ENCODE measurements at regions not wholly inside any gene's neighbourhood (a gene's known extent, or its start where the extent isn't known, plus 50 kb on each side); places are given as distances from the start of the nearest gene placed in this dataset.

DNA sequence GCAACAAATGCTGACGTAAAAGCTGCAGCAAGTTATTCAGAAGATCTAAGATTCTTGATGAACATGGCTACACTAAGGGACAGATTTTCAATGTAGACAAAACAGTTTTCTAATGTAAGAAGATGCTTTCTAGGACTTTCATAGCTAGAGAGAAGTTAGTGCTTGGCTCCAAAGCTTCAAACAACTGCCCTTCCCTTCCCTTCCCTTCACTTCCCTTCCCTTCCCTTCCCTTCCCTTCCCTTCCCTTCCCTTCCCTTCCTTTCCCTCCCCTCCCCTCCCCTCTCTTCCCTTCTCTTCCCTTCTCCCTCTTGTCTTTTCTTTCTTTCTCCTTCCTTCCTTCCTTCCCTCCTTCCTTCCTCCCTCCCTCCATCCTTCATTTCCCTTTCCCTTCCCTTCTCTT is 365.3 kb upstream of the ADGRL4 start:
- no peak for DNase-seq (ENCODE audit: low read depth in 3 of 3, low spot score in 2 of 3)

- no peak for DNase-seq (ENCODE audit: low read depth in 3 of 3, low spot score in 2 of 3)
These were observed 362.6 kb upstream of the ADGRL4 start for GRCh38 chr1:79369091-79369490.

- DNase-seq (ENCODE audit: low read depth in 3 of 3, low spot score in 2 of 3), result no peak
These were observed 358.4 kb upstream of the ADGRL4 start for GRCh38 chr1:79364896-79365295.

- no peak for DNase-seq (ENCODE audit: low read depth in 3 of 3, low spot score in 2 of 3)
These were observed 356.9 kb upstream of the ADGRL4 start for GRCh38 chr1:79363430-79363829.

GRCh38 chr1:79362470-79362869 is 355.9 kb upstream of the ADGRL4 start:
- no peak for DNase-seq (ENCODE audit: low read depth in 3 of 3, low spot score in 2 of 3)

DNA sequence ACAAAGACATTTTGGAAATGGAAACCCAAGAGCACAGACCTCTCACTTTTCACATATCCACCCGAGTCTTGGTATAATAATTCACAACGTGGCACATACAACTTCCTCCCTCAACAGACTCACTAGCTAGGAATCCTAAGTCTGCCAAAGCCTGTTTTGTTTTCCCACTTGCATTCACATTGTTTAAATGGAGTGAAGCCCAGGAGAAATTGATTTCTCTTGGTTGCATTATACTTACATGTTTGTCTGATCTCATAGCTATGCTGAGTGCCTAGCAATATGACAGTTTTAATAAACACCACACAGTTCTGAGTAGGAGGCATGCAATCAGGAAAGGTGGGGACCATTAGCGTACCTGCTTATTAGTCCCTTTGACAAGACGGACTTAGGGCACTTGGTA is 348.6 kb upstream of the ADGRL4 start:
- no peak for DNase-seq (ENCODE audit: low read depth in 3 of 3, low spot score in 2 of 3)

DNA sequence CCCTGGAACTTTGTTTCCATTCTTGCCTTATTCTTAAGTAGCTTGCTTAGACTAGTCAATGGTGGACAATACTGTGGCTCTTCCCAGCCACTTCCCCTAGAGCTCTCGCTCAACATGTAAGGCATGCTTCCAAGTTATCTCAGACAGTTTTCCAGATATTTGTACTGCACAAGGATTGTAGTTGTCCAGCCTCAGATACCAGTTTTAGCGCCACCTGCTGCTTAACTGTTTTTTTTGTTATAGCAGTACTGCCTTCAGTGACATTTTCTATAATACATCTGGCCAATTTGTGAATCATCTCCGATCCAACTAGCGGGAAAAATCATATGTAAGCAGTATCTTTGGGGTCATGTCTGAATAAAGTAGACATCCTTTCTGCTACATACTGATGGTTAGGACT is 346.7 kb upstream of the ADGRL4 start:
- DNase-seq (ENCODE audit: low read depth in 3 of 3, low spot score in 2 of 3), result peak in 1 of 3 donors; percentile 7

- DNase-seq (ENCODE audit: low read depth in 3 of 3, low spot score in 2 of 3), result no peak
These were observed 320.3 kb upstream of the ADGRL4 start for GRCh38 chr1:79326875-79327274.

GRCh38 chr1:79325705-79326104 is 319.2 kb upstream of the ADGRL4 start:
- DNase-seq (ENCODE audit: low read depth in 3 of 3, low spot score in 2 of 3), result no peak

DNA sequence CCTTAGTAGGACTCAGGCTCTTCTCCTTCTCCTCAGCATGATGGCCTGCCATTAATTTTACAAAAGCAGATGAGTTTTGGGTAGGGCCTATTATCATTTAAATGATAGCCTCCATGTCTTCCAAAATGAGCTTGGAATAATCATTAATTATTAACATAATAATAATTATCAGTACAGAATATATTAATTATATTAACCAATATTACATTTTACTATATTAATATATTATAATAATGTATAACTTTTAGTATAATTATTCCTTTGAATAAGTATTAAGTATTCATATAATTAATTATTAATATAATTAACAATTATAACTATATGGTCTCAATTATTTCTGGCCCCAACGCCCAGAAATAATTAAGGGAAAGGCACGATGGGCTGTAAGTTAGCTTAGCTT is 318.6 kb upstream of the ADGRL4 start:
- DNase-seq (ENCODE audit: low read depth in 3 of 3, low spot score in 2 of 3), result no peak

DNA sequence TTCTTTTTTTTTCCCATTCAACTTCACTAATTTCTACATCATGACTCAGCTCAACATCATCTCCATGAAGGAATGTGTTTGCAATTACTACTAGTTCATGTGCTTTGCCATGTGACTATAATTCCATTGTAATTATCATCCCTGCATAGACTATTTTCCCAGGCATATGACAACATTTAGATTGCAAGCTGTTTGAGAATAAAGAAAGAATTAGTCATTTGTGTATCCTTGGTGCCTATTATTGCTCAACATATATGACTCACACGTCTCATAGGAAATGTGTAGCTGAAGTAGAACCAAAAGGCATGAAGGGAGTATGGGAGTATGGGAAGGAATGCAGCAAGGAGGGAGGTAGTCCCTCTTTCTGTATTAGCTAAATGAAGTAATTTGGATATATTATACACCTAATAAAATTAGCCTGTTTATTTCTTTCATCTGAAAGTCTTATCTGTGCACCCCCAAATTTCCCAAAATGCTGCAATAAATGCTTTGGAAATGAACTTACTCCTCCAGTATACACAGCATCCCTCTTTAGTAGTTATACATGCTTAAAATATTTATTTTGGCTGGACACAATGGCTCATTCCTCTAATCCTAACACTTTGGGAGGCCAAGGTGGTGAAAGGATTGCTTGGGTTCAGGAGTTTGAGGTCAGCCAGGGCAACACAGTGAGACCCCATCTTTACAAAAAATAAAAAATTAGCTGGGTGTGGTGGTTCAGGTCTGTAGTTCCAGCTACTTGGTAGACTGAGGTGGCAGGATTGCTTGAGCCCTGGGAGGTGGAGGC is 316.9 kb upstream of the ADGRL4 start:
- DNase-seq (ENCODE audit: low read depth in 3 of 3, low spot score in 2 of 3), result no peak

GRCh38 chr1:79322511-79323027 is 316.0 kb upstream of the ADGRL4 start:
- DNase-seq (ENCODE audit: low read depth in 3 of 3, low spot score in 2 of 3), result no peak

GRCh38 chr1:79312438-79312837 is 305.9 kb upstream of the ADGRL4 start:
- DNase-seq (ENCODE audit: low read depth in 3 of 3, low spot score in 2 of 3), result no peak

DNA sequence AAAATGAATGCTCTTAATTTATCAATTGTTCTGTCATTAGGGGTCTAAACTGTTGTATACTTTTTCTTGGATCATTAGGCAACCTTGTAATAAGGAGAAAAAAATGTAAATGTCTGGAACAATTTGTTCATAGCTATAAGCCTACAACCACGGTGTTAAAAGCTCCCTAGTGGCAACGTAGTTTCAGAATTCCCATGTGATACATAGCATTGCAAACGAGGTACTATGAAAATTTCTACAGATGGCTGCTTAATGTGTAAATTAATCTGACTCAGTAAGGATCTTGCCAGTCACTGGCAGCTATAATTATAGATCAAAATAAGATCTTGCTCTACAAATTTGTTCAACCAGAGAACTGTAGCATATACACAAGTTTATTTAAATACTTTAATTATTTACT is 304.1 kb upstream of the ADGRL4 start:
- no peak for DNase-seq (ENCODE audit: low read depth in 3 of 3, low spot score in 2 of 3)

GRCh38 chr1:79304131-79304530 is 297.6 kb upstream of the ADGRL4 start:
- no peak for DNase-seq (ENCODE audit: low read depth in 3 of 3, low spot score in 2 of 3)

- DNase-seq (ENCODE audit: low read depth in 3 of 3, low spot score in 2 of 3), result no peak
These were observed 296.5 kb upstream of the ADGRL4 start for GRCh38 chr1:79303040-79303439.

DNA sequence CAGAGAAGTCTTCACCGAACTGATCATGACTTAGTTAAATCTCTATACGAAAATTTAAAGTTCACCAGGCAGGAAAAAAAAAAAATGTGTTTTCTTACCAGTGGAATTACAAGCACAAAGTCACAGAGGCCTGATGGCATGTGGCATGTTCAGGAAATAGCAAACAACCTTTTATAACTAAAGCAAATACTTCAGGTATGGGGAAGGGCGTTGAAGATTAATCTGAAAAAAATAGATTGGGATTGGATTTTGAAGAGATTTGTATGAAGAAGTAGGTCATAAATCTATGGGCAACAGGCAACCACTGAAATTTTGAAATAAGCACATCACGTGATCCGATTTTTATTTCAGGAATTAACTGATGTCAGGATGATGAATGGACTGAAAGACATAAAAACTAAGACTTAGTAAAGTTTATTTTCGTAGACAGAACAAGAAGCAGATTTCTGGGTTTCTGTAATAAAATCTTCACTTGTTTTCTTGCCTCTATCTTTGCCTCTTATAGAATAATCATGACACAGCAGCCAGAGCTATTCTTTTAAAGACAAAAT is 295.9 kb upstream of the ADGRL4 start:
- no peak for DNase-seq (ENCODE audit: low read depth in 3 of 3, low spot score in 2 of 3)

DNA sequence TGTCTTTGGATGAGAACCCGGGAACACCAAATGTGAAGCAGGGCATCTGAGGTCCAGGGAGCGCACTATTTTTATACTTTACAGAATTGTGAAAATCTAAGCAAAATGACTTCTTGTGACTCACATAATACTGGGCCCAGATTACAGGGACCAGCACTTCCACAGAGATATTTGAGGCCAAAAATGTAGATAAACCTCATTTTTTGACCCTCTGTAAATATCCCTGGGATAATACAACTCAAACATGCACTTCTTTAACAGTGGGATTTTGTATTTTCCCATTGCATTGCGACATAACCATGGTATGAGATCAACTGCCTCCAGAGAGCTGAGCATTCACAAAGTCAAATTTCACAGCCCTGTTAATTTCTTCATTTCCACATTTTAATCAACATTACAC is 289.4 kb upstream of the ADGRL4 start:
- DNase-seq (ENCODE audit: low read depth in 3 of 3, low spot score in 2 of 3), result no peak

DNA sequence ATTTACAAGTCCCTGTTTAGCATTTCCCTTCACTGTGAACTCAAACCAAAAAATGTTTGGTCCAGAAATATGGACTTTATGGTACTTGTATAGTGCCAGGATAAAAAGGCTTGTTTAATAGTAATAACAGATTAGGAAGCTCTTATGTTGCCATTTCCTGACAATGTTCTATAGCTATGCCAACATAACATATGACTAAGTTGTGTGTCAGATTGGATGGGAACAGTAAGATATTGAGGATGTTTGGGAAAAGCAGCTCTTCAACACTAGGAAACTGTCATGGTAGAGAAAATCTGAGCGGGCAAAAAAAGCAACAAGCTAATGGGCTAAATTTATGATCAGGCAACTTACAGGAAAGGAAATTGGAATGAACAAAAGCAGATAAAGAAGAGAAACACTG is 287.1 kb upstream of the ADGRL4 start:
- DNase-seq (ENCODE audit: low read depth in 3 of 3, low spot score in 2 of 3), result no peak

GRCh38 chr1:79290927-79291474 is 284.5 kb upstream of the ADGRL4 start:
- DNase-seq (ENCODE audit: low read depth in 3 of 3, low spot score in 2 of 3), result no peak

GRCh38 chr1:79287982-79288381 is 281.5 kb upstream of the ADGRL4 start:
- no peak for DNase-seq (ENCODE audit: low read depth in 3 of 3, low spot score in 2 of 3)

DNA sequence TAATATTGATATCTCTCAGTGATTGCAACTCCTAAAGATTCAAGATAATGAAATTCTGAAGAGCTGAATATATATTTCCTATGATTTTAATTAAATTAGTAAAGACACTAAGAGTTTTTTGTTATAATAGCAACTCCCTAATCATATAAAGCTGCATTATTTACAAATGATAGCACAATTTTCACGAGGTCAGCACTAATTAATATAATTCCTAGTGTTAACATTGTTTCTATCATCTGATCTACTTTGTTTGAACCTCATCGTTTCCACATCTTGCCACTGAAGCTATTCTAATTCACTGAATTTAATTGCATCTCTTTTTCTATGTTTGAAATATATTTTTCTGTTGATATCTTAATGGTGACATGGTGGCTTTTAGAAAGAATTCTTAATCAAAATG is 279.1 kb upstream of the ADGRL4 start:
- DNase-seq (ENCODE audit: low read depth in 3 of 3, low spot score in 2 of 3), result no peak

Measured in right renal cortex interstitium (tissue), 3 donors.